Activated B cell treated with CpG ODN at 0.5 μM for 24 hours (primary cell): ENCODE measurements at regions not wholly inside any gene's neighbourhood (a gene's known extent, or its start where the extent isn't known, plus 50 kb on each side); places are given as distances from the start of the nearest gene placed in this dataset.

ENCODE experiments used
- ATAC-seq: fragments of 200-7000 bp; cut with Tn5 transposase; one replicate; pipeline ENCODE4 v1.10.0; 2021; ENCODE audit warnings: low read depth, mild to moderate bottlenecking, moderate library complexity
- CTCF ChIA-PET: fragments of 350-600 bp; sonication (Branson Sonifier 250); formaldehyde crosslinking; loops from one replicate; lab custom pipeline; 2021; ENCODE audit warnings: antibody characterized with exemption; lab: Charles Lee
- POLR2A ChIA-PET: fragments of 350-600 bp; sonication (Branson Sonifier 250); formaldehyde crosslinking; loops from one replicate; lab custom pipeline; 2021; ENCODE audit warnings: antibody characterized with exemption; lab: Charles Lee
- DNase-seq: peaks from one replicate; pipeline ENCODE4 v3.0.0; 2022
- H3K27ac Mint-ChIP-seq: one replicate; pipeline ENCODE4 v1.8.0; 2020; ENCODE audit warnings: mixed read lengths
- H3K27me3 Mint-ChIP-seq: one replicate; pipeline ENCODE4 v1.8.0; 2021; ENCODE audit warnings: mixed read lengths
- H3K36me3 Mint-ChIP-seq: one replicate; pipeline ENCODE4 v1.8.0; 2021; ENCODE audit warnings: low read depth, mixed read lengths
- H3K4me1 Mint-ChIP-seq: one replicate; pipeline ENCODE4 v1.8.0; 2021; ENCODE audit warnings: mixed read lengths
- H3K4me3 Mint-ChIP-seq: one replicate; pipeline ENCODE4 v1.8.0; 2020; ENCODE audit warnings: mild to moderate bottlenecking, mixed read lengths
- H3K9me3 Mint-ChIP-seq: one replicate; pipeline ENCODE4 v1.8.0; 2020; ENCODE audit warnings: mixed read lengths
- intact Hi-C: fragments of 100-400 bp; cut with micrococcal nuclease; formaldehyde crosslinking; loops from one replicate; pipeline ENCODE4 v1.15.1; 2024
- TF ChIP-seq, protein P1 (sequence below): fragments of 200-600 bp; IDR thresholded peaks from one replicate; pipeline ENCODE4 v1.8.0; 2022; ENCODE audit warnings: antibody characterized with exemption, mild to moderate bottlenecking

DNA sequence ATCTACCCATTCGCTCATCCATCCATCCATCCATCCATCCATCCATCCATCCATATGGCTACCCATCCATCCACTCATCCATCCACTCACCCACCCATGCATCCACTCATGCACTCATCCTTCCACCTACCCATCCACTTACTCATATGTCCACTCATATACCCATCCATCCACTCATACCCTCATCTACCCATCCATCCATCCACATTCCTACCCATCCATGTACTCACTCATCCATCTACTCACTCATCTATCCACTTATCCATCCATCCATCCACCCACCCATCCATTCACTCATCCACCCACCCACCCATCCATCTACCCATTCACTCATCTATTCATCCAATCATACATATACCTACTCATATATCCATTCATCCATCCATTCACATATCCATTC lies 112.0 kb downstream of the RBFOX3 start:
- TF ChIP-seq, protein P1, sequence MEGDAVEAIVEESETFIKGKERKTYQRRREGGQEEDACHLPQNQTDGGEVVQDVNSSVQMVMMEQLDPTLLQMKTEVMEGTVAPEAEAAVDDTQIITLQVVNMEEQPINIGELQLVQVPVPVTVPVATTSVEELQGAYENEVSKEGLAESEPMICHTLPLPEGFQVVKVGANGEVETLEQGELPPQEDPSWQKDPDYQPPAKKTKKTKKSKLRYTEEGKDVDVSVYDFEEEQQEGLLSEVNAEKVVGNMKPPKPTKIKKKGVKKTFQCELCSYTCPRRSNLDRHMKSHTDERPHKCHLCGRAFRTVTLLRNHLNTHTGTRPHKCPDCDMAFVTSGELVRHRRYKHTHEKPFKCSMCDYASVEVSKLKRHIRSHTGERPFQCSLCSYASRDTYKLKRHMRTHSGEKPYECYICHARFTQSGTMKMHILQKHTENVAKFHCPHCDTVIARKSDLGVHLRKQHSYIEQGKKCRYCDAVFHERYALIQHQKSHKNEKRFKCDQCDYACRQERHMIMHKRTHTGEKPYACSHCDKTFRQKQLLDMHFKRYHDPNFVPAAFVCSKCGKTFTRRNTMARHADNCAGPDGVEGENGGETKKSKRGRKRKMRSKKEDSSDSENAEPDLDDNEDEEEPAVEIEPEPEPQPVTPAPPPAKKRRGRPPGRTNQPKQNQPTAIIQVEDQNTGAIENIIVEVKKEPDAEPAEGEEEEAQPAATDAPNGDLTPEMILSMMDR = no peak
- Mint-ChIP-seq H3K36me3 (no peaks in the 10 kb centered on the region), H3K27ac (no peak overlapping the region), H3K4me1 (no peaks in the 10 kb centered on the region), H3K27me3 (peaks cover 12% of the 10 kb centered on the region), H3K4me3 (no peak overlapping the region), H3K9me3 (peaks cover 6% of the 10 kb centered on the region)
- POLR2A ChIA-PET = no interaction called here
- intact Hi-C loops = no loop called here
- CTCF ChIA-PET = no interaction called here
- DNase-seq = no peak
- no peak for ATAC-seq

DNA sequence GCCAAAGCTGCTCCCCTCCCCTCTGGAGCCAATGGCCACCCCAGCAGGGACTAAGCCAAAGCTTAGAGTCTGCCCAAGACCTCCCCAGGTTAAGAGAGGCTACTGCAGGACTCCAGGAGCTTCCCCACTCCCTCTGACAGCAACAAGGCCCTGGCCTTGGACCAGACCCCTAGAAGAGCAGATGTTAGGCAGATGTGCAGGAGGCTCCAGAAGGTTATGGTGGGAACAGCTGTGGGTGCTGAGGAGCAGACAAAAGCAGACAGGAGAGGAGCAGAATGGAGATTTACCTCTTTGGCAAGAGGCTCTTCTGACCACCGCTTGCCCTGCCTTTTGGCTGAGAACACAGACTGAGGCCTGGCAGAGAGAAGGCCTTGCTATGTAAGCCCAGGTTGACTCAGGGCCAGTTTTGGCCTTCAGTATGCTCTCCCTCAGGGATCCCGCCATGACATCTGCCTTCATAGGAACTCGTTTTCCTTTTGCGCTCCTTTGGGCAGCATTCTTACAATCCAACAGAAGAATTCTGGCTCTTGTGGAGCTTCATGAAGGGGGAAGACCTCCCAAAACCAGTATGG lies 113.0 kb downstream of the RBFOX3 start:
- Mint-ChIP-seq H3K27ac (no peak overlapping the region), H3K27me3 (peaks cover 9% of the 10 kb centered on the region), H3K9me3 (peaks cover 9% of the 10 kb centered on the region), H3K36me3 (no peaks in the 10 kb centered on the region), H3K4me3 (no peak overlapping the region), H3K4me1 (no peaks in the 10 kb centered on the region)
- TF ChIP-seq, protein P1 = no peak
- DNase-seq (no peak), ATAC-seq (no peak)
- ChIA-PET POLR2A (no interaction called here), CTCF (no interaction called here)
- intact Hi-C loops = no loop called here

- no peak overlapping the region for H3K4me3 Mint-ChIP-seq
- TF ChIP-seq, protein P1 = no peak
- H3K9me3 Mint-ChIP-seq = peaks cover 9% of the 10 kb centered on the region
- no peak for ATAC-seq
- DNase-seq = no peak
- POLR2A ChIA-PET = no interaction called here
- no peak overlapping the region for H3K27ac Mint-ChIP-seq
- peaks cover 7% of the 10 kb centered on the region for H3K27me3 Mint-ChIP-seq
- H3K4me1 Mint-ChIP-seq = no peaks in the 10 kb centered on the region
- intact Hi-C loops = no loop called here
- no peaks in the 10 kb centered on the region for H3K36me3 Mint-ChIP-seq
- CTCF ChIA-PET = no interaction called here
These were observed 114.3 kb downstream of the RBFOX3 start for GRCh38 chr17:79496422-79497005.

DNA sequence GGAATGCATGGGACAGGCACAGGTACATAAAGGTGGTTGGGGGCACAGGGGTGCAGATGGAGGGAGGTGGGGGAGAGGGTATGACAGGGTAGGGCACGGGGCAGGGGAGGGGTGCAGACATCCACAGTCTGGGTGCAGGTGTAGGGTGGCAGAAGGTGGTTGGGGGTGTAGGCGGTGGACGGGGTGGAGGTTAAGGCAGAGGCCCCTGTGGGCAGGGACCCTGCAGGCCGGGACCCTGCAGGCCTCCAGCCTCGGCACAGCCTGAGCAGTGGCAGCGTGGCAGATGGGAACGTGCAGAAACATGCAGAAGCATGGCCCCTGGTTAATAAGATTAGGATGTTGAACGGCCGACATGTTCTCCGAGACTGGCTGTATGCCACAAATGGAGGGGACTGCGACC lies 115.2 kb downstream of the RBFOX3 start:
- no peak overlapping the region for H3K4me3 Mint-ChIP-seq
- no peak overlapping the region for H3K27ac Mint-ChIP-seq
- H3K27me3 Mint-ChIP-seq = peaks cover 6% of the 10 kb centered on the region
- ATAC-seq = no peak
- H3K36me3 Mint-ChIP-seq = no peaks in the 10 kb centered on the region
- intact Hi-C loops = no loop called here
- ChIA-PET CTCF (no interaction called here), POLR2A (no interaction called here)
- TF ChIP-seq, protein P1 = no peak
- H3K9me3 Mint-ChIP-seq = peaks cover 9% of the 10 kb centered on the region
- DNase-seq = no peak
- H3K4me1 Mint-ChIP-seq = no peaks in the 10 kb centered on the region

DNA sequence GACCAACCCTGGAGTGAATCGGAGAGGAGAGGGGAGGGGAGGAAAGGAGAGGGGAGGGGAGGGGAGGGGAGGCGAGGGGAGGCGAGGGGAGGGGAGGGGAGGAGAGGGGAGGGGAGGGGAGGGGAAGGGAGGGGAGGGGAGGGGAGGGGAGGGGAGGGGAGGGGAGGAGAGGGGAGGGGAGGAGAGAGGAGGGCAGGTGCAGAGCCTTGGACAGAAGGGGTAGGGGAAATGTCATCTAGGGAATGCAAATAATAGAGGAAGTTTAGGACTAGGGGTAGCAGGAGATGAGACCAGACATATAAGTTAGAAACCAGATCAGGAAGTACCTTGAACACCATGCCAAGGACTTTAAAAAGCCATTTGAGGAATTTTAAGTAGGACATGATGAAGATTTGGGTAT lies 119.8 kb downstream of the RBFOX3 start:
- TF ChIP-seq, protein P1 = no peak
- no peak for ATAC-seq
- H3K9me3 Mint-ChIP-seq = peaks cover 7% of the 10 kb centered on the region
- intact Hi-C loops = no loop called here
- no peaks in the 10 kb centered on the region for H3K4me1 Mint-ChIP-seq
- H3K27ac Mint-ChIP-seq = no peak overlapping the region
- POLR2A ChIA-PET = no interaction called here
- H3K4me3 Mint-ChIP-seq = no peak overlapping the region
- CTCF ChIA-PET = no interaction called here
- H3K27me3 Mint-ChIP-seq = peaks cover 15% of the 10 kb centered on the region
- DNase-seq = no peak
- H3K36me3 Mint-ChIP-seq = no peaks in the 10 kb centered on the region
